Pancreas (tissue), 10 donors: ENCODE measurements at regions not wholly inside any gene's neighbourhood (a gene's known extent, or its start where the extent isn't known, plus 50 kb on each side); places are given as distances from the start of the nearest gene placed in this dataset.
A peak's percentile ranks its signal among the peaks of the same experiment; 100 is the strongest.

Source experiments
- ATAC-seq, 4 donors: fragments of 200-7000 bp; cut with Tn5 transposase; one replicate each; pipeline versions ENCODE4 v1.8.0 to v1.9.1; 2020; ENCODE audit warnings: mild to moderate bottlenecking in 4 of 4, moderate library complexity in 4 of 4
- DNase-seq, 6 donors: peaks; one replicate each; pipeline ENCODE4 v3.0.0-alpha.2; 2020
- FAIRE-seq: peaks from 2 replicates; lab custom pipeline; 2012; peaks lifted over from hg19 to GRCh38; lab: Jason Lieb, UNC
- H3K27ac ChIP-seq, 4 donors: fragments of 200-600 bp; sonication (generic); 1 replicate in 3 of 4; 2 replicates in 1 of 4; pipeline versions ENCODE4 v1.5.0 to v1.8.0; 2020
- H3K27me3 ChIP-seq, 4 donors: fragments of 200-600 bp; one replicate each; pipeline ENCODE4 v1.8.0; 2021
- H3K36me3 ChIP-seq, 3 donors: fragments of 200-600 bp; sonication (generic) in 1 of 3; one replicate each; pipeline versions ENCODE4 v1.5.0 to v1.8.0; 2020 to 2021
- H3K4me1 ChIP-seq, 3 donors: fragments of 200-600 bp; one replicate each; pipeline ENCODE4 v1.8.0; 2021
- H3K4me3 ChIP-seq, 4 donors: fragments of 200-600 bp; sonication (generic) in 2 of 4; one replicate each; pipeline versions ENCODE4 v1.5.0 to v1.8.0; 2020 to 2021
- H3K9me3 ChIP-seq, 4 donors: fragments of 200-600 bp; one replicate each; pipeline ENCODE4 v1.8.0; 2021
- WGBS, 2 donors: extraction: QIAGEN DNeasy Blood & Tissue Kit; methylation state at CpG; one replicate each; pipeline ENCODE4 v1.1.7; 2013; 5-methylcytosine and 5-hydroxymethylcytosine counted together
- intact Hi-C, 3 donors: fragments of 100-400 bp; cut with DNase I; formaldehyde crosslinking; loops; one replicate each; pipeline versions ENCODE4 v1.11.1 to v1.14.2; 2022
- TF ChIP-seq, protein P1 (sequence below), 4 donors: fragments of 200-600 bp; sonication (generic) in 3 of 4; IDR thresholded peaks; one replicate each; pipeline versions ENCODE4 v1.5.0 to v1.8.0; 2021; ENCODE audit warnings: antibody characterized with exemption in 4 of 4
- donor health status: healthy with polysubstance abuse.
- donor health status: DM: no; HTN: no; CAD: no; lungs with moderate emphysema.
- donor health status: DM: no; HTN: no; CAD: no.
- donor health status: control.
- donor health status: control.
- donor health status: Bipolar disorder and iron deficiency.
- donor health status: DM: yes; HTN: yes; CAD: no.
- donor health status: DM: no; HTN: no; CAD: no.
- donor health status: DM: no; HTN: no; CAD: no.
- donor health status: DM: yes; HTN: yes; CAD: no.

- TF ChIP-seq, protein P1, sequence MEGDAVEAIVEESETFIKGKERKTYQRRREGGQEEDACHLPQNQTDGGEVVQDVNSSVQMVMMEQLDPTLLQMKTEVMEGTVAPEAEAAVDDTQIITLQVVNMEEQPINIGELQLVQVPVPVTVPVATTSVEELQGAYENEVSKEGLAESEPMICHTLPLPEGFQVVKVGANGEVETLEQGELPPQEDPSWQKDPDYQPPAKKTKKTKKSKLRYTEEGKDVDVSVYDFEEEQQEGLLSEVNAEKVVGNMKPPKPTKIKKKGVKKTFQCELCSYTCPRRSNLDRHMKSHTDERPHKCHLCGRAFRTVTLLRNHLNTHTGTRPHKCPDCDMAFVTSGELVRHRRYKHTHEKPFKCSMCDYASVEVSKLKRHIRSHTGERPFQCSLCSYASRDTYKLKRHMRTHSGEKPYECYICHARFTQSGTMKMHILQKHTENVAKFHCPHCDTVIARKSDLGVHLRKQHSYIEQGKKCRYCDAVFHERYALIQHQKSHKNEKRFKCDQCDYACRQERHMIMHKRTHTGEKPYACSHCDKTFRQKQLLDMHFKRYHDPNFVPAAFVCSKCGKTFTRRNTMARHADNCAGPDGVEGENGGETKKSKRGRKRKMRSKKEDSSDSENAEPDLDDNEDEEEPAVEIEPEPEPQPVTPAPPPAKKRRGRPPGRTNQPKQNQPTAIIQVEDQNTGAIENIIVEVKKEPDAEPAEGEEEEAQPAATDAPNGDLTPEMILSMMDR (IDR thresholded peaks at IDR 0.05), result no peak
- no peaks in the 10 kb centered on the region for H3K4me1 ChIP-seq
- FAIRE-seq, result no peak
- 92 to 93% methylated on average over 6 of the region's 6 CpGs for WGBS, 2 donors
- DNase-seq, result no peak
- H3K27ac ChIP-seq, result no peak overlapping the region
- ATAC-seq, result no peak
- no peaks in the 10 kb centered on the region for H3K27me3 ChIP-seq
- H3K4me3 ChIP-seq, result no peak overlapping the region
- no peaks in the 10 kb centered on the region for H3K9me3 ChIP-seq
- intact Hi-C loops, result no loop called here
- no peaks in the 10 kb centered on the region for H3K36me3 ChIP-seq
Measured at GRCh38 chr2:160891353-160891740, 268.9 kb upstream of the TANK start.

- WGBS, 2 donors, result 81 to 84% methylated on average over 7 of the region's 7 CpGs
Measured at GRCh38 chr2:160892204-160892603, 268.0 kb upstream of the TANK start.

GRCh38 chr2:160893581-160893980 lies 266.6 kb upstream of the TANK start:
- WGBS, 2 donors, result 84 to 90% methylated on average over 8 of the region's 8 CpGs
- Histone ChIP-seq H3K4me1 (no peaks in the 10 kb centered on the region), H3K4me3 (no peak overlapping the region), H3K9me3 (no peaks in the 10 kb centered on the region), H3K27ac (no peak overlapping the region), H3K36me3 (no peaks in the 10 kb centered on the region), H3K27me3 (no peaks in the 10 kb centered on the region)
- ATAC-seq (no peak), DNase-seq (peak in 1 of 6 donors; percentile 36), FAIRE-seq (no peak)
- TF ChIP-seq, protein P1 (IDR thresholded peaks at IDR 0.05), result no peak
- intact Hi-C loops, result no loop called here

More at GRCh38 chr2:160892204-160892603, 268.0 kb upstream of the TANK start:
- Histone ChIP-seq H3K27me3 (no peaks in the 10 kb centered on the region), H3K27ac (no peak overlapping the region), H3K9me3 (no peaks in the 10 kb centered on the region), H3K36me3 (no peaks in the 10 kb centered on the region), H3K4me1 (no peaks in the 10 kb centered on the region), H3K4me3 (no peak overlapping the region)
- DNase-seq, result no peak
- intact Hi-C loops, result no loop called here
- TF ChIP-seq, protein P1 (IDR thresholded peaks at IDR 0.05), result no peak
- ATAC-seq, result no peak
- FAIRE-seq, result no peak

GRCh38 chr2:160898581-160899307 lies 261.5 kb upstream of the TANK start:
- ATAC-seq (no peak), FAIRE-seq (no peak), DNase-seq (no peak)
- Histone ChIP-seq H3K27me3 (no peaks in the 10 kb centered on the region), H3K9me3 (no peaks in the 10 kb centered on the region), H3K36me3 (no peaks in the 10 kb centered on the region), H3K4me3 (no peak overlapping the region), H3K4me1 (no peaks in the 10 kb centered on the region), H3K27ac (no peak overlapping the region)
- WGBS, 2 donors, result 58 to 65% methylated on average over 6 of the region's 6 CpGs
- TF ChIP-seq, protein P1 (IDR thresholded peaks at IDR 0.05), result no peak
- intact Hi-C loops, result no loop called here

DNA sequence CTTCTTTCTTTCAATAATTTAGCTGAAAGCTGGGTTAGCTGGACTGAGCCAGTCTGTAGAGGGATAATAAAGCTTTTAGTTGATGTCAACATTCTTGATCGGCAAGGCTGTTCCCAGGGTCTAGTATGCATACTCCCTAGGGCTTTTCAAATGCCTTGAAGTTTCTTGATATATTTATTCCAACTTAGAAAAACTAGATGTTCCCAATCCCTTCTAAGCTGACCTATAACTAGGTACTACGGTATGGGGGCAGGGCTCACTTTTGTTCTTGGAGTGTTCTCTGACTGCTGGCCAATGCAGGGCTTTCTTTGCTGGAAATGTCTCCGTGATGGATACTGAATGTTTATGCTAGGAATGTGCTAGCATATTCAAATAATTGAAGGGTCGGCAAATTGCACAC lies 258.6 kb upstream of the TANK start:
- H3K4me3 ChIP-seq, result no peak overlapping the region
- ATAC-seq (no peak), FAIRE-seq (no peak), DNase-seq (no peak)
- TF ChIP-seq, protein P1 (IDR thresholded peaks at IDR 0.05), result no peak
- intact Hi-C loops, result no loop called here
- no peaks in the 10 kb centered on the region for H3K4me1 ChIP-seq
- H3K27me3 ChIP-seq, result no peaks in the 10 kb centered on the region
- H3K27ac ChIP-seq, result no peak overlapping the region
- 72 to 74% methylated on average over 4 of the region's 4 CpGs for WGBS, 2 donors
- no peaks in the 10 kb centered on the region for H3K36me3 ChIP-seq
- H3K9me3 ChIP-seq, result no peaks in the 10 kb centered on the region
